Mucosa of gallbladder (tissue), 1 donor: ENCODE measurements at regions not wholly inside any gene's neighbourhood (a gene's known extent, or its start where the extent isn't known, plus 50 kb on each side); places are given as distances from the start of the nearest gene placed in this dataset.

Experiments
- DNase-seq: peaks from one replicate; pipeline ENCODE4 v3.0.0-alpha.2; 2020; ENCODE audit warnings: low spot score
- donor health status: DM: no; HTN: no; CAD: no.

DNA sequence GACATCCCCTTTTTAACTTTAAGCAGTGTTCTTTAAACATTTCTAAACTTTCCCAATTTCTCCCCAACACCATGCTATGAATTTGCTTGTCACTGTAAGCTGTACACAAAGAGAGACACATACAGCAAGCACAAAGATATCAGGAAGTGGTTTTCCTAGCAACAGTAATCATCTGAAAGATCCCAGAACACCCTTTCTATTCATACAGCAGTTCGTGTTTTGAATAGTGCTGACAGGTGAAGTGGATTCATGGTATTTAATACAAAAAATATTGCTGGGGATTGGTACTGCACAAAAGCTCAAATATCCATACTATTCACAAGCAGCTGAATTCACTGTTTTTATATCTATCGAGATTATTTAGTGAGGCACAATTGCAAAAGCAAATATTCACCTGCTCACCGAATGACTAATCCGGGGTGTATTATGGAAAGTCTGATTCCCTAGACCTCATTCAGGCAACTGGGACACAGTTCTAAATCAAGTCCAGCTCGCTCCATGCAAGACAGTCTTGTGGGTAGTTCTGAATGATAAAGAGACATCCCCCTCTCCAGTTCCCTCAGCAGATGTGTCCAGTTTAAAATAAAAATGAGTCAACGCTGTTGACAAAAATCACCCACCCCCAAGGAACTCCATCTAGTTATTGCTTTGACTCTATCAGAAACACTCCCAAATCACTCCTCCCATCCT, 107.1 kb upstream of the TSHZ2 start:
- DNase-seq = no peak

DNA sequence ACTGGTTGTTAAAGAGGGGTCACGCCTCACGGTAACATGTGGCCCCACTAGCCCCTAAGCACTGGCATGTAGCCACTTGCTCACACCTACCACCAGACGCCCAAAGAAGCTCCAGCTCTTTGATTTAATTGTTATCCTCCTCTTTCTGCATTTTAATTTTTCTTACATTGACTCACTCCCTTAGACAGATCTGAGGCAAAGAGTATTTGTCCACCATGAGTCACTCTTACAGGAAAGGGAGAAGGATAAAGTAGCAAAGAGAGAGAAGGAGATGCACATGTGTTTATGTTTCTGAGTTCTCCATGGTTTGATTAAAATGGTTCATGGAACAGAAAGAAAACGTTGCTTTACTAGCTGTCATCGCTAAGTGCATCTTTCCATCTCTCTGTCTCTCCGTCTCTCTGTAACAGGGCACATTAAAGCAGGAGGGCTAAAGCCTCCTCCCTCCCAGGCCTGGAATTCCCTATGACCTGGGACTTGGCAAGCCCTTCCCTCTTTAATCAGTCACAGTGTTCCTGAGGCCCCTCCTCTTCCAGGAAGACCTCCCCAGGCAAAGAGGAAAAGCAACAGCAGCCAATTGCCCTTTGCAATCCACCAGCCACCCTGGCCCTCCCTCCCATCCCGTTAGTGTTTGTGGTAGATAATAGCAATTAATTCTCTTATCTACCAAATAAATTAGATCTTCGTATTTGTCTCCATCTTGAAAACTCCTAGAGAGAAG, 112.8 kb upstream of the TSHZ2 start:
- DNase-seq = peak; percentile 51

DNA sequence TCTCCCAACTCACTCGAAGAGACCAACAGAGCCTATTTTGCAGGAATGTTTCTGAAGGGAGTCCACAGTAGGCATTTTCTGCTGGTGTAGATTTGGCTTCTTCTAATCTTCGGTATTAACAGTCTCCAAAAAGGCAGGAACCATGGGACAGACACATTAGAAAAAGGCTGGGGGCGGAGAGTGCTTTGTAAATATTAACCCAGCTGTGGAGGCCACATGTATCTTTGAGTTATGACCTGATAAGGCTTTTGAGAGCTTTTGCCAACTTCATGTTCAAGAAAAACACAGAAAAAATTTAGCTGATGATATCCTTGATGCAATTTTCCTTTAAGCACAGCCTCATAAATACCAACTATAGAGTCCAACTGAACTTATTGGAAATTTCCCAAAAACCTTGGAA, 119.4 kb upstream of the TSHZ2 start:
- no peak for DNase-seq

DNA sequence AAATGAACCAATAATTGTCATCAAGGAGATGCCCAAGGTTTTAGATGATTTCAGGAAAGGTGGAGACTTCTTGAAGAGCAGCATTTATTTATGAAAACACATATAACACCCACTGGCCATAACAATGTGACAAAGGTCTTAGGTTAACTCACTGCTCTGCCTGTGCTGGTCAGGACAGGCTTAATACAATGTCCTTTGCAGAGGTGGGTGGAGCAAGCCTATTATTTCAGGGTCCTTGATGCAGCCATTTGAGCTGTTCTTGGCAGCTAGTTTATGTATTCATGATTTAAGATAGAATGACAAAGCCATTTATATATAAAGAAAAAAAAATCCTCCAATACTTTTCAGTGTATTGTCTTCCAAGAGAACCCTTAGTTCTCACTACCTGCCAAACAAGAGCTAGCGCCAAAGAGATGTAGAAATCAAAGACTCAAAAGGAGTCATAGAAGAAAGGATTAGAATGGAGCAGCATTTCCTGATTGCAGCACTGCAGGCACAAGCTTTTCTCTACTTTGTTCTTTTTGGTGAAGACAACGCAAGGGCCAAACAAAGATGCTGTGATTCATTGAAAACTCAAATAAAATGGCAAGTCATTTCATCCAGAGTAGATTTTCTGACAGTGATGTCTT, 124.3 kb upstream of the TSHZ2 start:
- no peak for DNase-seq

DNA sequence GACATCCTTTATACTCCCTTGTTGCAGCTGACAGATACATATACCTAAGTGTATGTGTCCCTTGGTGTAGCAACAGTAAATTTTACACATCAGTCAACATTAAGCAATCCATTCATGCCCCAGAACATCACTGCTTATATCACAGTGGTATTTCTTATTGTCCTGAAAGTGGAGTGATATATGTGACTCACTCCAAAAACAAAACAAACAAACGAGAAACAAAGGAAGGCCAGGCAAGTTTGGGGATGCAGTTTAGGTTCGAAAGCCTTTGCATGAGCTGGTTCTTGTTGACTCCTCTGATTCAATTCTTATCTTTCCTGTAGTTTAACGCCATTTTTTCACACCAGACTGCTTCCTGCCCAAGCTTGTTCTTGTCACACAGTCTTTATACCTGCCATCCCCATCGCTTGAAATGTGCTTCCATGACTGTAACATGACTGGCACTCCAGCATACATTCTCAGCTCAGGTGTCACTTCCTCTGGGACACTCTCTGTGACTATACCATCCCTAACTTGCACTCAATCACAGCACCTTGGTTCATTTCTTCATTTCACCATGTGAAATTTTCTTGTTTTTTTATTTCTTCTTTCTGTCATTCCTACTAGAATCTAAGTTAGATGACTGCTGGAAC, 125.0 kb upstream of the TSHZ2 start:
- DNase-seq = no peak

DNA sequence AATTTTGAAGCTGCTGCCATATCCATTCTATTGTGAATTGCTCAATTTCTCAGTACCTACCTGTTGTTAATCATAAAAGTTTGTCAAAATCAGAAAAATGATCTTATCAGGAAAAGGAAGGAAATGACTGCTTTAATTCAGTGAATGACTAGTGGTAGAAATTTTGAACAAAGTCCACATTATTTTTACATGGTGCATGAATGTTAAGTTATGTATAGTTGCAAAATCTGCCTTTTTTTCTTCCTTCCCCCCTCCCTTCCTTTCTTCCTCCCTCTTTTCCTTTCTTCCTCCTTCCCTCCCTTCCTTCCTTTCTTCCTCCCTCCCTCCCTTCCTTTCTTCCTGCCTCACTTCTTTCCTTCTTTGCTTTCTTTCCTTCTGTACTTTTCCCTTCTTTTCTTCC, 127.1 kb upstream of the TSHZ2 start:
- no peak for DNase-seq

DNA sequence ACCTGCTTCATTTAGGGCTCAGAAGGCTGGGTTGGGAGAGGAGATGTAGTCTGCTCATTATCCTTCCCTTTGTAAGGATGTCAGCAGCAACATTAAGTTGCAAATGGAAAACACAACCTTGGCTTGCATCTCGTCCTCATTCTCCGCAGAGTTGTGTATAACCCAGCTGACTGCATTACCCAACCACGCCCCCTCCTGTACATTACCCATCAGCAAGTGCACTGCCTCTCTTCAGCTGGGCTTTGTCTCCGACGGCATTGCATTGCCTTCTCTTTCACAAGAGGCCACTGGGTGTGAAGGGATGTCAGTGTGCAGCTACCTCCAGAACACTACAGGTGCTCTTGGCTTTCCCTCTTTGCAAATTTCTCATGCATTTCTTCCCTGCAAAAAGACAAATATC, 128.7 kb upstream of the TSHZ2 start:
- DNase-seq = no peak

DNA sequence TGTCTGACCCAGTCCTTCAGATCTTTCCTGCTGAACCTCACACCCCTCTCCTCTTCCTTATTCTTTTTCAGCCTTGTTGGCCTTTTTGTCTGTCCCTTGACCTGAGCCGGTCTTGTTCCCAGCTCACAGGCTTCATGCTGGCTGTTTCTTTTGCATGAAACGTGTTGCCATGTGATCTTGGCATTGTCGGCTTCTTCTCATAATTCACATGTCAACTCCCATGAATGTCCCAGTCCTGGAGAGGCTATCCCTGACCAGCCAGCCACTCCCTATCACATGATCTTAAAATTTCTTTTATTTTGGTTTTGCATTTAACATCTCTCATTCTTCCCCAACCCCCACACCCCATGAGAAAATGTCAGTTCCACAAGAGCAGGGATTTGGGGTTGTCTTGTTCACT, 131.2 kb upstream of the TSHZ2 start:
- no peak for DNase-seq

DNA sequence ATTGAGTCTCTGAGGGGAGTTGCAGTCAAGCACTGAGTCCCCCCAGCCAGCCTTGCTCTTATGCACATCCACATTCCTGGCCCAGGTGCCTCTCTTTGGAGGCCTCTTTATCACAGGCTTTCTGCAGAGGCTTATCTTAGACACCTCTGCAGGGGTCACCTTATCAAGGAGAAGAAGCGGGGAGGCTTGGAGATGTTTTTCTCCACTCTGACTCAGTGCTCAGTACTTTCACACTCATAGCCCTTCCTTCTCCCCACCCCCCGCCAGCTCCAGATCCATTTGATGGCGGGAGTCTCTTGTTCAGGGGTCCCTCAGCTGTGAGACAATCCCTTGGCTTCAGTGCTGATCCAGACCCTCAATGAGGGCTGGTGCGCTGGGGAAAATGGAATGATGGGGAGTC, 132.1 kb upstream of the TSHZ2 start:
- no peak for DNase-seq

DNA sequence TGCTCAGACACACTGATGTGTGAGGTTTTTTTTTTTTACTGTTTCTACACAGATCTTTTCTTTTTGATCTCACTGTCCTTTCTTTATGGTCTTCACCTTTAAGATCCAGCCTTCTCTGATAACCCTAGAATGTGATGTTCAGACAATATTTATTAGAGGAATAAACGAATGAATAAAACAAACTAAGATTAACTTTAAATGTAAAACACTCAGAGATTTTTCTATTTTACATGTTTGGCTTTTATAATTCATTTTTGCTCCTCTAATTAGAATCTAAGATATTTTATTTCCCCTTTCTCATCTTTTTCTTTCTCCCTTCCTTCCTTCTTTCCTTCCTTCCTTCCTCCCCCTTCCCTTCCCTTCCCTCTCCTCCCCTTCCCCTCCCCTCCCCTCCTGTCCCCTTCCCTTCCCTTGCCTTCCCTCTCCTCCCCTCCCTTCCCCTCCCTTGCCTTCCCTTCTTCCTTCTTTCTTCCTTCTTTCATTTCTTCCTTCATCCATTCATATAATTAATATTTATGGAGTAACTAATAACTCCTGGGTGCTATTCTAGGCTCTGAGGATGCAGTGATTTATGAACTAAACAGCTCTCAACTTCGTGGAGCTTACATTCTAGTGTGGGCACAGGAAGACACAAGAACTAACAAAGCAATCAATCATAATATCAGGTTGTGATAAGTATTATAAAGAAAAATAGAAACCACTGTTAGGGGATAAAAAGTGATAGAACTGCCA, 133.5 kb upstream of the TSHZ2 start:
- DNase-seq = no peak

DNA sequence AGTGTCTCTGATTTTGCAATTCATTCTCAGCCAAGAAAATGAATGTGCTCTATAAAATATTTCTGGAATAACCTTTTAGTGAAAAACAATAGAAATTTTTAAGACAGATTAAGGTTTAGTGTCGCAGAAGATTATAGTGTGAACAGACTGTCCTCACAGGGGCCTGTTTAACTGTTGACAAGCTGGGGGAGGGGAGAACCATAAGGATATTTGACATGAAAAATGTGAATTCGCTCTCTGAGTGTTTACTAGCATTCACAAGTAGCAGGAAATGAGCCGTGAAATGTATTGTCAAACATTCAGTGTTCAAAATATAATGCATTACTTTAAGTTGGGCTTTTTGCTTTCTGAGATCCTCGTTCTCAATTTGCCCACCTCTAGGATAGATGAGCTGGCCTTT, 134.8 kb upstream of the TSHZ2 start:
- no peak for DNase-seq

DNA sequence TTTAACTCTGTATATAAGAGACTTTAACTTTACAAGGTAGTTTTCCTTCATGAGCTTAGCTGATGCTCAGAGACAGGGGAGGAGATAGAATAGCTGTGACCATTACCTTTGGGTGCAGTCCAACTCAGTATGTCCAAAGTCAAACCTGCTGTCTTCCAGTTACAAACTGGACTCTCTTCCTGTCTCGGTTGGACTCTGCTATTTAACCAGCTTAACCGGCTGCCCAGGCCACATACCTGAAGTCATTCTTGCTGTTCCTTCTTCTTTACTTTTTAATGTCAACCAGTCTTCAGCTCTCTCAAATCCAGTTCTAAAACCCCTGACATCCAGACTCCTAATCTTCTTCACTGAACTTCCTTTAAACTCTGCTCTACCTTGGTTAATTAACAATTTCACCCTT, 138.3 kb upstream of the TSHZ2 start:
- peak; percentile 39 for DNase-seq

DNA sequence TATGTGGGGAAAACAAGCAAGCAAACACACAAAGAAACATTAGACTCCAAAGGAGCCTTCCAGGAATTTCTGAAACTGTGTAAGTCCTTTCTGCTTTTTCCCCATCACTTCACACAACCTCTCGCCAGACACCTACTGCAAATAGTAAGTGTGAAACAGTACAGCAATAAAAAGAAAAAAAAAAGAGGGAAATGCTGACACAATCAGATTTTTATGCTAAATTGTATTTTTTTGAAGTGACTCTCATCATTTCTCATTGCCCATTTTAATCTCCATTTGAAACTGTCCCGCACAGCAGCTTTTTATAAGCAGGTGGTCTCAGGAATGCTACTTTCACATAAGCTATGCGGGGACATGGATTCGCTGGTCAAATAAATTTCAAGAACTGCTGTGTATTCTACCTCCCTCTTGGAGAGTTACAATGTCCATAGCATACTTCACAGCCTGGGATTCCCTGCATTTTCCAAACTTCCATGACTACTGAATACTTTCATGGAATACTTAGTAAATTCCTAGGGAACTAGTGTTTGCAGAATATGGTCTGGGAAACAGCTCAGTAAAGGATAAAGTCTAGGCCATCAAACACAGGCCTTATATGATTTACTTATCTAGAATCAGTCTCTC, 139.9 kb upstream of the TSHZ2 start:
- no peak for DNase-seq

DNA sequence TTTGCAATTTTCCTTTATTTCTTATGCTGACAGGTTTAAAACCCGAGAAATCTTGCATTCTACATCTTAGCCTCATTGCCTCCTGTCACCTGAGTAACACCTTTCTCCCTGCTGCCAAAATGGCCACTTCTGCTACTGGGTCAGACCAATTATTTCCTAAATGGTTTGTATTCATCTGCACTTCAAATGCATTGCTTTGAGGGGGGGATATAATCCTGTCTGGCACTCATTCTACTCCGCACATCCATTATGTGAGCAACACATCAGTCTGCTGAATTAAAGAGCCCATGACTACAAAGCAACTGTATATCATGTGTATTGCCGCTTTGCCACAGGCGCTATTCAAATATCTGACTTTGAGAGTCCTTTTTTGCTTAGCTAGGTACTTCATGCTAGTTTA, 141.6 kb upstream of the TSHZ2 start:
- no peak for DNase-seq

DNA sequence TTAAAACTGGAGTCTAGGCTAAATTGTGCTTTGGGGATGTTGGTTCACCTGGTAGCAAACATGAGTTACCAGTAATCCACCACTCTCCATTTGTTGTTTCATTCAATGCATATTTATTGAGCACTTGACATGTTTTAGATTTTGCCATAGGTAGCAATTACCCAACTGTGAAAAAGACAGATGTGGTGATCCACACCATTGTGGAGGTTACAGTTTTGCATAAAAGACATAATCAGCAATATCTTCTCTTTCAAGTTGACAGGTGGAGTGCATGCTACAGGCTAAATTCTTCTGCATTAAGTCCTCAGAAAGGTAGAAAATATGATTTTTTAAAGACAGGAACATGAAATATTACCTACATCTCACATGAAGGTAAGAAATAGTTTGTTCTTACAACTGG, 143.0 kb upstream of the TSHZ2 start:
- DNase-seq = no peak

DNA sequence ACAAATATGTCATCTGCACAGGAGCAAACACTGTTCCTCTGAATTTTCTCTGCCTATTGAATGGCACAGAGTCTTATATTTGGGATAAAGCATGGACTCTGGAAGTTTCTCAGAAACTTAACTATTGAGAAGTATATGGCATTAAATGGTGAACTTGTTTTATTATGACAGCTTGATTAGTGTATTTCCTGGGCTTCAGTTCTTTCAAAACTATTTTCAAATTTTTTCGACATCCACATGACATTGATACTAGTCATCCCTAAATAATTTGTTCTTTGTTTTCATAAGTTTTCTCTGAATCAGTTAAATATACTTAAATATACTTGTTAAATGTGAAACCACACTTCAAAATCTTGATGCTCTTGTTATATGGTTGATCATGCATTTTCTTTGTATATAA, 144.0 kb upstream of the TSHZ2 start:
- DNase-seq = no peak

DNA sequence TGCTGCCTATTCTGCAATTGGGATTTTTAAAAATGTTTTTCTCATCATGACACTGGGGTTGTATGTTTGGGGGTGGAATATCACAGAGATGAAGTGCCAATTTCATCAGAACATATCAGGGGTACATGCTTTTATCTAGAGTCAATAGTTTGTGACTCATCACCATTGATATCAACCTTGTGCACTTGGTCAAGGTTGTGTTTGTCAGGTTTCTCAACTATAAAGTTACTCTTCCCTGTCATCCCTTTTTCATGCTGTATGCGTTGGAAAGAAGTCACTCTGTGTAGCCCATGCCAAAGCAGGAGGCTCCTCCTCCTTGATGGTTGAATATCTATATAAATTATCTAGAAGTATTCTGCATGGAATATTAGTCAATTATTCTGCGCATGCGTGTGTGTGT, 145.4 kb upstream of the TSHZ2 start:
- DNase-seq = no peak

DNA sequence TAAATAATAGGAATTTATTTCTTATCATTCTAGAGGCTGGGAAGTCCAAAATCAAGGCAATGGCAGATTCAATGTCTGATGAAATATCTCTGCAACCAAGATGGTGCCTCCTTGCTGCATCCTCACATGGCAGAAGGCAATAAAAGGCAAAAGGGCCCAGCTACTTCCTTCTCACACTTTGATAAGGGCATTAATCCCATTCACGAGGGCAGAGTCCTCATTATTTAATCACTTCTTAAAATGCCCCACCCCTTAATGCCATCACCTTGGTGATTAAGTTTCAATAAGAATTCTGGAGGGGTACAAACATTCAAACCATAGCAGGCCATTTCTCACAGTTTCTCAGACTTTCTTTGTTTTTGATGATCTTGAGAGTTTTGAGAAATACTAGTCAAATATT, 145.8 kb upstream of the TSHZ2 start:
- DNase-seq = no peak

DNA sequence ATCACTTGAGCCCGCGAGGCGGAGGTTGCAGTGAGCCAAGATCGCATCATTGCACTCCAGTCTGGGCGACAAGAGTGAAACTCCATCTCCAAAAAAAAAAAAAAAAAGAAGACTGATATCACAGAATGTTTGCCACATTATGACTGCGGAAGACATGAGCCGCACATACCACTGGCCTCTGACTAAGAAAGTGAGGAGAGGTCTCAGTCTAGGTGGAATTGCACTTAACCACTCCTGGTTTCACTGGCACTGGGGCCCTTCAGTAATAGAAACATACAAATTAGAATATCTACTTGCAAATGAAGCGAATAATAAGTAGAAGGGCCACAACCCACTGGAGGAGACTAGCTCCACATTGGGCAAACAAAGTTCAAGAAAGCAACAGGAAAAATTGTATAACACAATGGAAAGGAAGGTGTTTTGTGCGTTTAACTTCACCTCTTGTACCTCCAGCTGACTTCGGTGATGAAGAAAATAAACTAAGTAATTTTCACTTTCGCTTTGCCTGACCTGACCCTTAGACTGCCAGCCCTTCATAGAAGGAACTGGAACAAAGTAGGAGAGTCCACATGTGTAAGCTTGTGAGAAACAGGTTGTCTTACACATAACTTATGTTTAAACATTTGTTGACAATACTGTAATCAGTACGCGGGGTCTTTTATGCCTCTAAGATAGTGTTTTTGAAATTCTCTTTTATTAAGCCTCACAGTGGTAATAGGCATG, 147.5 kb upstream of the TSHZ2 start:
- no peak for DNase-seq

DNA sequence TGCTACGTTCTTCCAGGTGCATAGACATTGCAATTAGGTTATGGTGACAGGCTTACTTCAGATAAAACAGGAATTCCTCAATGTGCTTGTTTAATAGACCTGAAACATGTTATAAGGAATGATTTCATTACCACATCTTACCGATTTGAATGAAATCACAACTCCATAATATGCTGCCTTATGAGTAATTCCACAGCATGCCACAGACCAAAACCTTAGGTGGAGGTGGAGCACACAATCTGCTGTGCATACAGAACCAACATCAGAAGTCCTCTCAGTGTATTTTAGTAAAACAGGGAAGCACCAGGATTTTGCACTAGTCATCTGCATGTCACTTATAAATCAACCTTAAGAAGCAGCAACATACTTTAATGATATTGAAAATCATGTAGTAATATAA, 148.9 kb upstream of the TSHZ2 start:
- DNase-seq = no peak

DNA sequence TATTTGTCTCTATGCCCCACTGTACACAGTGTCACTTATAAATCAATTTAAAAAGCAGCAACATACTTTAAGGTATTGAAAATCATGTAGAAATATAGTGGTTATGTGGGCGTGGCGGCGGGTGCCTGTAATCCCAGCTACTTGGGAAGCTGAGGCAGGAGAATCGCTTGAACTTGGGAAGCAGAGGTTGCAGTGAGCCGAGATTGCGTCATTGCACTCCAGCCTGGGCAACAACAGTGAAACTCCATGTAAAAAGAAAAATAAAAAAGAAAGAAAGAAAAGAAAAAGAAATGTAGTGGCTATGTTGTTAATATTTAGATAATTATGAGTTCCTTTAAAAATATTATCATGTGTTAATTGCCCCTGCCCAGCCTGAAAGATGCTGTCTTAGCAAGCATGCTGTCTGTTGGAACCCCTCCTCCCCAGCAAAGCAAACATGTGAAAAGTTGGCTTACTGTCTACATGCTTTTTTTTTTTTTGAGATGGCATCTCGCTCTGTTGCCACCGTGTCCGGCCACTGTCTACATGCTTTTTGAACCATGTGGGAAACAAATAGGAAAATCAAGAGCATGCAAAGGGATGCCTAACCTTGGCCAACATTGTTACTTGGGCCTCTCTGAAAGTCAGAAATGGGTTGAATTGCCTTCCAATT, 151.4 kb upstream of the TSHZ2 start:
- no peak for DNase-seq
